ENCODE measurements at regions not wholly inside any gene's neighbourhood (a gene's known extent, or its start where the extent isn't known, plus 50 kb on each side); places are given as distances from the start of the nearest gene placed in this dataset.
A peak's percentile ranks its signal among the peaks of the same experiment; 100 is the strongest.

- DNase-seq (ENCODE audit: low spot score): no peak
Measured at GRCh38 chr4:16365036-16365569, 138.8 kb upstream of the TAPT1 start.

GRCh38 chr4:16360694-16361262 is 134.5 kb upstream of the TAPT1 start:
- DNase-seq (ENCODE audit: low spot score): no peak

GRCh38 chr4:16353165-16353564 is 126.9 kb upstream of the TAPT1 start:
- DNase-seq (ENCODE audit: low spot score): no peak

GRCh38 chr4:16351161-16351560 is 124.9 kb upstream of the TAPT1 start:
- DNase-seq (ENCODE audit: low spot score): no peak

- no peak for DNase-seq (ENCODE audit: low spot score)
Measured at GRCh38 chr4:16344853-16345252, 118.6 kb upstream of the TAPT1 start.

- DNase-seq (ENCODE audit: low spot score): no peak
Measured at GRCh38 chr4:16337936-16338335, 111.7 kb upstream of the TAPT1 start.

- no peak for DNase-seq (ENCODE audit: low spot score)
Measured at GRCh38 chr4:16334601-16335000, 108.3 kb upstream of the TAPT1 start.

- DNase-seq (ENCODE audit: low spot score): no peak
Measured at GRCh38 chr4:16329797-16330134, 103.5 kb upstream of the TAPT1 start.

GRCh38 chr4:16329125-16329796 is 103.0 kb upstream of the TAPT1 start:
- DNase-seq (ENCODE audit: low spot score): peak; percentile 16

- DNase-seq (ENCODE audit: low spot score): no peak
Measured at GRCh38 chr4:16322183-16322582, 95.9 kb upstream of the TAPT1 start.

GRCh38 chr4:16315456-16315855 is 89.2 kb upstream of the TAPT1 start:
- DNase-seq (ENCODE audit: low spot score): no peak

- DNase-seq (ENCODE audit: low spot score): no peak
Measured at GRCh38 chr4:16310606-16311005, 84.3 kb upstream of the TAPT1 start.

GRCh38 chr4:16302648-16303047 is 76.4 kb upstream of the TAPT1 start:
- DNase-seq (ENCODE audit: low spot score): no peak

GRCh38 chr4:16297003-16297402 is 70.7 kb upstream of the TAPT1 start:
- peak; percentile 8 for DNase-seq (ENCODE audit: low spot score)

- DNase-seq (ENCODE audit: low spot score): no peak
Measured at GRCh38 chr4:16294455-16294854, 68.2 kb upstream of the TAPT1 start.

GRCh38 chr4:16293210-16293838 is 67.1 kb upstream of the TAPT1 start:
- DNase-seq (ENCODE audit: low spot score): no peak

- DNase-seq (ENCODE audit: low spot score): no peak
Measured at GRCh38 chr4:16292585-16292984, 66.3 kb upstream of the TAPT1 start.

GRCh38 chr4:16290681-16291420 is 64.6 kb upstream of the TAPT1 start:
- no peak for DNase-seq (ENCODE audit: low spot score)

- DNase-seq (ENCODE audit: low spot score): no peak
Measured at GRCh38 chr4:16289897-16290554, 63.8 kb upstream of the TAPT1 start.

- no peak for DNase-seq (ENCODE audit: low spot score)
Measured at GRCh38 chr4:16284050-16284449, 57.8 kb upstream of the TAPT1 start.

- no peak for DNase-seq (ENCODE audit: low spot score)
Measured at GRCh38 chr4:16278178-16278577, 51.9 kb upstream of the TAPT1 start.

Data from hepatic stellate cell (primary cell).